Fibroblast of skin of right biceps (primary cell): ENCODE measurements at regions not wholly inside any gene's neighbourhood (a gene's known extent, or its start where the extent isn't known, plus 50 kb on each side); places are given as distances from the start of the nearest gene placed in this dataset.
"Not testable (repeated sequence)": the region's sequence is repeated elsewhere in the genome, so short reads cannot be mapped to it uniquely, and the experiment has no call there.

Experiments used
- DNase-seq: peaks from one replicate; pipeline ENCODE4 v3.0.0-alpha.2; 2013

- DNase-seq, result no peak
These were observed 1057.5 kb upstream of the FAM98A start for GRCh38 chr2:34656632-34657031.

GRCh38 chr2:34652636-34653035 lies 1053.5 kb upstream of the FAM98A start:
- peak; percentile 5 for DNase-seq

GRCh38 chr2:34646901-34647300 lies 1047.8 kb upstream of the FAM98A start:
- no peak for DNase-seq

- no peak for DNase-seq
These were observed 1033.2 kb upstream of the FAM98A start for GRCh38 chr2:34632327-34632726.

GRCh38 chr2:34627003-34627402 lies 1027.9 kb upstream of the FAM98A start:
- no peak for DNase-seq

GRCh38 chr2:34604164-34604563 lies 1005.1 kb upstream of the FAM98A start:
- no peak for DNase-seq

GRCh38 chr2:34602262-34602661 lies 1003.2 kb upstream of the FAM98A start:
- no peak for DNase-seq

- DNase-seq, result no peak
These were observed 1002.5 kb upstream of the FAM98A start for GRCh38 chr2:34601561-34601960.

- no peak for DNase-seq
These were observed 979.5 kb upstream of the FAM98A start for GRCh38 chr2:34578641-34579040.

- no peak for DNase-seq
These were observed 971.3 kb upstream of the FAM98A start for GRCh38 chr2:34570266-34570872.

- no peak for DNase-seq
These were observed 968.0 kb upstream of the FAM98A start for GRCh38 chr2:34567128-34567527.

- no peak for DNase-seq
These were observed 953.2 kb upstream of the FAM98A start for GRCh38 chr2:34552337-34552736.

GRCh38 chr2:34549710-34550345 lies 950.7 kb upstream of the FAM98A start:
- no peak for DNase-seq

- no peak for DNase-seq
These were observed 948.8 kb upstream of the FAM98A start for GRCh38 chr2:34547900-34548299.

GRCh38 chr2:34547340-34547739 lies 948.2 kb upstream of the FAM98A start:
- no peak for DNase-seq

GRCh38 chr2:34545486-34546136 lies 946.5 kb upstream of the FAM98A start:
- DNase-seq, result no peak

GRCh38 chr2:34534761-34535160 lies 935.7 kb upstream of the FAM98A start:
- DNase-seq, result no peak

GRCh38 chr2:34534341-34534740 lies 935.2 kb upstream of the FAM98A start:
- DNase-seq, result no peak

- DNase-seq, result no peak
These were observed 934.6 kb upstream of the FAM98A start for GRCh38 chr2:34533585-34534183.

- DNase-seq, result no peak
These were observed 930.9 kb upstream of the FAM98A start for GRCh38 chr2:34529965-34530364.

- DNase-seq, result no peak
These were observed 924.9 kb upstream of the FAM98A start for GRCh38 chr2:34523958-34524514.

GRCh38 chr2:34519659-34520058 lies 920.6 kb upstream of the FAM98A start:
- DNase-seq, result no peak

GRCh38 chr2:34498561-34498960 lies 899.5 kb upstream of the FAM98A start:
- no peak for DNase-seq

GRCh38 chr2:34494192-34494591 lies 895.1 kb upstream of the FAM98A start:
- DNase-seq, result not testable (repeated sequence)
